ENCODE measurements at regions not wholly inside any gene's neighbourhood (a gene's known extent, or its start where the extent isn't known, plus 50 kb on each side); places are given as distances from the start of the nearest gene placed in this dataset.
"Not testable (repeated sequence)": the region's sequence is repeated elsewhere in the genome, so short reads cannot be mapped to it uniquely, and the experiment has no call there.

DNA sequence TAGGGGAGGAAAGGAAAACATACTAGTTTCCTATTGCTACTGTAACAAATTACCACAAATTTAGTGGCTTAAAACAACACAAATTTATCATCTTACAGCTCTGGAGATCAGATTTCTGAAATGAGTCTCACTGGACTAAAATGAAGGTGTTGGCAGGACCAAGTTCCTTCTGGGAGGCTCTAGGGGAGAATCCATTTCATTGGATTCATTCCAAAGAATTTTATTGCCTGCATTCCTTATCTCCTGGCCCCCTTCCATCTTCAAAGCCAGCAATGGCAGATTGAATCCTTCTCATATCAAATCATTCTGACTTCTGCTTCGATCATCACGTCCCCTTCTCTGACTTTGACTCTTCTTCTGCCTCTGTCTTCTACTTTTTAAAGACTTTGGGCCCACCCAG lies 250.9 kb downstream of the IRS1 start:
- Histone ChIP-seq H3K27me3 (ENCODE audit: control insufficient read depth, insufficient read depth, low read length) (no peaks in the 10 kb centered on the region), H3K4me3 (ENCODE audit: low read depth, low read length) (no peak overlapping the region), H3K36me3 (ENCODE audit: control insufficient read depth, insufficient read depth, low read length) (no peaks in the 10 kb centered on the region)
- no peak for DNase-seq (ENCODE audit: low read depth)
- TF ChIP-seq, protein P1, sequence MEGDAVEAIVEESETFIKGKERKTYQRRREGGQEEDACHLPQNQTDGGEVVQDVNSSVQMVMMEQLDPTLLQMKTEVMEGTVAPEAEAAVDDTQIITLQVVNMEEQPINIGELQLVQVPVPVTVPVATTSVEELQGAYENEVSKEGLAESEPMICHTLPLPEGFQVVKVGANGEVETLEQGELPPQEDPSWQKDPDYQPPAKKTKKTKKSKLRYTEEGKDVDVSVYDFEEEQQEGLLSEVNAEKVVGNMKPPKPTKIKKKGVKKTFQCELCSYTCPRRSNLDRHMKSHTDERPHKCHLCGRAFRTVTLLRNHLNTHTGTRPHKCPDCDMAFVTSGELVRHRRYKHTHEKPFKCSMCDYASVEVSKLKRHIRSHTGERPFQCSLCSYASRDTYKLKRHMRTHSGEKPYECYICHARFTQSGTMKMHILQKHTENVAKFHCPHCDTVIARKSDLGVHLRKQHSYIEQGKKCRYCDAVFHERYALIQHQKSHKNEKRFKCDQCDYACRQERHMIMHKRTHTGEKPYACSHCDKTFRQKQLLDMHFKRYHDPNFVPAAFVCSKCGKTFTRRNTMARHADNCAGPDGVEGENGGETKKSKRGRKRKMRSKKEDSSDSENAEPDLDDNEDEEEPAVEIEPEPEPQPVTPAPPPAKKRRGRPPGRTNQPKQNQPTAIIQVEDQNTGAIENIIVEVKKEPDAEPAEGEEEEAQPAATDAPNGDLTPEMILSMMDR (IDR thresholded peaks at IDR 0.05; ENCODE audit: insufficient read depth, low read length, poor library complexity, severe bottlenecking), result no peak

DNA sequence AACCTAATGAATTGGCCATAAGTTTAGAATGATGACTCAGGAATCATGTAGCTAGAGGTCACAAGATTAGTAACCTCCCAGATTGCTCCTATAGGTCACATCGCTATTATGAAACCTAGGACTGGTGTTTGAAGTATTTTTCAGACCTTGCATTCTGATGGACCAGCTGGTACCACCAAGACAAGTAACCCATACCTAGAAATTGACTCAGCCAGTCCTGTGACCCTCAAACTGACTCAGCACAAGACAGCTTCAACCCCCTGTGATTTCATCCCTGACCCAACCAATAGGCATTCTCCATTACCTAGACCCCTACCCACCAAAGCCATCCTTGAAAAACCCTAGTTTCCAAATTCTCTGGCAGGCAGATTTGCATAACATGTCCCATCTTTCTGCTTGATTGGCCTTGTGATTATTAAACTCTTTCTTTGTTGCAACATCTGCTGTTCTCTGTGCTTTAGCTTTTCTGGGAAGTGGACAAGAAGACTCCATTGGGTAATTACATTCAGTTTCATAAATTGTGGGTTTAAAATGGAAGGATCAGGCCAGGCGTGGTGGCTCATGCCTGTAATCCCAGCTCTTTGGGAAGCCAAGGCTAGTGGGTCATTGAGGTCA lies 254.9 kb downstream of the IRS1 start:
- no peaks in the 10 kb centered on the region for H3K36me3 ChIP-seq (ENCODE audit: control insufficient read depth, insufficient read depth, low read length)
- no peaks in the 10 kb centered on the region for H3K27me3 ChIP-seq (ENCODE audit: control insufficient read depth, insufficient read depth, low read length)
- no peak overlapping the region for H3K4me3 ChIP-seq (ENCODE audit: low read depth, low read length)
- peak; percentile 12 for DNase-seq (ENCODE audit: low read depth)
- TF ChIP-seq, protein P1 (IDR thresholded peaks at IDR 0.05; ENCODE audit: insufficient read depth, low read length, poor library complexity, severe bottlenecking), result no peak

DNA sequence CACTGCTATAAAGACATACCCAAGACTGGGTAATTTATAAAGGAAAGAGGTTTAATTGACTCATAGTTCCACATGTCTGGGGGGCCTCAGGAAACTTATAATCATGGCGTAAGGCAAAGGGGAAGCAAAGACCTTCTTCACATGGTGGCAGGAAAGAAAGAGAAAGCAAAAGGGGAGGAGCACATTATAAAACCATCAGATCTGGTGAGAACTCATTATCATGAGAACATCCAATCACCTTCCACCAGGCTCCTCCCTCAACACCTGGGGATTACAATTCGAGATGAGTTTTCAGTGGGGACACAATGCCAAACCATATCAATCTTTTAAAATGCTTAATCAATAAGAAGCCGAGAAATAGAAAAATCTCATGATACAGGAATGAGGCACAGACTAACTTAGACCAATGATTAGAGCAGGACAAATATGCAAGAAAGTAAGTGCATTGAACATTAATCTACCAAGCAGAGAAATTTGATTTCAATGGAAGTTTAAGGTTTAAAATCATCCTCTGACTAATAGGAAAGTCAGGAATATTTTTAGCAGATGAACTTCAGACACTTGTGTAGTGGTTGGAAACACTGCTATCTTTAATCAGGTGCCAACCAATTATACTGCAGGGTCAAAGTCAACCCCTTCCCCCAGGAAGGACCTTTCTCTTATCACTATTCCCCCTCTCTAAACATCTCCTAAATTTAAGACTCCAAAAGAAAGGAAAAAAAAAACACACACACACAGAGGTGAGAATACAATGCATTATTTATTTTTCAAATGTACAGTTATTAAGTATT lies 259.2 kb downstream of the IRS1 start:
- Histone ChIP-seq H3K36me3 (ENCODE audit: control insufficient read depth, insufficient read depth, low read length) (no peaks in the 10 kb centered on the region), H3K27me3 (ENCODE audit: control insufficient read depth, insufficient read depth, low read length) (no peaks in the 10 kb centered on the region), H3K4me3 (ENCODE audit: low read depth, low read length) (no peak overlapping the region)
- DNase-seq (ENCODE audit: low read depth), result no peak
- TF ChIP-seq, protein P1 (IDR thresholded peaks at IDR 0.05; ENCODE audit: insufficient read depth, low read length, poor library complexity, severe bottlenecking), result no peak

DNA sequence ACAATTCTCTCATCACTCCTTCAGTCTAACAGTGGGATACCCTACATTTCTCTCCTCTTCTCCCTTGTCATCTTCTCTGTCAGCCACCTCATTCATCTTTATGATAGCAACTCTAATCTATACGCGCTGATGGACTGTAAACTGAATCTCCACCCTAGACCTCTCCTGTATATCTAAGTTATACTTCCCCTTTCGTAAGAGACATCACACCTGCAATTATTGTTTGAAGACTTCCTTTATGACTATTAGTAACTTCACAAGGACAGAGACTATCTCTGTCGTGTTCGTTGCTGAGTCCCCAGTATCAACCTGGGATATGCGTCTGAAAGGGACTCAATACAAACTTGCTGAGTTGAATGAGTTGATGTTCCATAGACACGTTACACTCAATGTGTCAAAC lies 263.2 kb downstream of the IRS1 start:
- no peak overlapping the region for H3K4me3 ChIP-seq (ENCODE audit: low read depth, low read length)
- no peak for DNase-seq (ENCODE audit: low read depth)
- H3K36me3 ChIP-seq (ENCODE audit: control insufficient read depth, insufficient read depth, low read length), result no peaks in the 10 kb centered on the region
- TF ChIP-seq, protein P1 (IDR thresholded peaks at IDR 0.05; ENCODE audit: insufficient read depth, low read length, poor library complexity, severe bottlenecking), result no peak
- H3K27me3 ChIP-seq (ENCODE audit: control insufficient read depth, insufficient read depth, low read length), result no peaks in the 10 kb centered on the region

DNA sequence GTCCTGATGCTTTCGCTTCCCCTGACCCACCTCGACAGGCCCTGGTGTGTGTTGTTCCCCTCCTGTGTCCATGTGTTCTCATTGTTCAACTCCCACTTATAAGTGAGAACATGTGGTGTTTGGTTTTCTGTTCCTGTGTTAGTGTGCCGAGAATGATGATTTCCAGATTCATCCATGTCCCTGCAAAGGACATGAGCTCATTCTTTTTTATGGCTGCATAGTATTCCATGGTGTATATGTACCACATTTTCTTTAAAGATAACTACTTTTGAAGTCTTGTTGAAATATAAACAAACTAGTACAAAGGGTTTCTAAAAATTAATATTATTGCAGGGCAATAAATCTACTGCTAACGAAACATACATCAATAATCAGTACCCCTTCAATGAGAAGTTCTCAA lies 266.6 kb downstream of the IRS1 start:
- DNase-seq (ENCODE audit: low read depth); H3K36me3 ChIP-seq (ENCODE audit: control insufficient read depth, insufficient read depth, low read length); H3K27me3 ChIP-seq (ENCODE audit: control insufficient read depth, insufficient read depth, low read length); H3K4me3 ChIP-seq (ENCODE audit: low read depth, low read length): not testable (repeated sequence)

DNA sequence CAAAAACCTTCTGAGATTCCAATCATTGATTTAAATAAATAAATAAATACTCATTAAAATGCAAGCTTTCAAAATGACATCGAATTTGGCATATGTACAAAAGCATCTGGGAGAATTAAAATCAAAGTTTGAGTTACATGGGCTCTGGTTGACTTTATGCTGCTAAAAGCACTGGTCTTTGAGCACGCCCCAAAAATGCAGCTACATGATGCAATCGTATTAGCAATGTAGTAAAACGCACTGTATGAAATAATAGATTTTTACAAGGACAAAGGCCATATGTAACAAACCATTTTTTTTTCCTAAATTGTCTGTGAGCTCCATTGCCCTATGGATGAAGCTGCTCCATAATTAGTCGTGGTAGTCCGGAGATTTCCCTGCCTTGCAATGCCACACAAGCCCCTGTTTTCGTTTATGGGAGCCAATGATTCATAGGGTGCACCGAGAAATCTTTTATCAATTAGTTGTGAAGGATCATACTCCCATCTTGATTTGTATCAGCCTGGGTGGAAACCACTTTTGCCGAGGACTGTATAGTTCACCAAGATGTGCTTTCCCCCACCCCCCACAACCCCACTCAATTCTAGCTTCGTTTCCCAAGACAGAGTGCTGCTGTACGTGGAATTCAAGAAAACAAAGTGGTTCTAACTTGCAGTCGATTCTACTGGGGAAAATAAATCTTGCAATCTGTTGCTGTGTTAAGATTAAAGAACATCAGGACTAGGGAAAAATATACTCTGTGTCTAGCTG lies 268.4 kb downstream of the IRS1 start:
- TF ChIP-seq, protein P1 (IDR thresholded peaks at IDR 0.05; ENCODE audit: insufficient read depth, low read length, poor library complexity, severe bottlenecking), result no peak
- DNase-seq (ENCODE audit: low read depth), result no peak
- Histone ChIP-seq H3K4me3 (ENCODE audit: low read depth, low read length) (no peak overlapping the region), H3K27me3 (ENCODE audit: control insufficient read depth, insufficient read depth, low read length) (no peaks in the 10 kb centered on the region), H3K36me3 (ENCODE audit: control insufficient read depth, insufficient read depth, low read length) (no peaks in the 10 kb centered on the region)

Measured in kidney epithelial cell (primary cell).